ENCODE measurements at regions not wholly inside any gene's neighbourhood (a gene's known extent, or its start where the extent isn't known, plus 50 kb on each side); places are given as distances from the start of the nearest gene placed in this dataset.

- Histone ChIP-seq H3K36me3 (ENCODE audit: control insufficient read depth, insufficient read depth, low read length) (no peaks in the 10 kb centered on the region), H3K4me1 (replicated peaks in 1 of 2; ENCODE audit: control insufficient read depth in 2 of 2, insufficient read depth in 2 of 2, low read length in 2 of 2) (peaks cover 0 to 10% of the 10 kb centered on the region in 2 experiments; a peak in 2 of 5 replicates), H3K4me2 (ENCODE audit: insufficient read depth, low read length) (no peak overlapping the region), H3K27me3 (ENCODE audit: control insufficient read depth in 2 of 2, insufficient read depth in 2 of 2, low read length in 2 of 2) (peaks cover 0 to 16% of the 10 kb centered on the region in 2 experiments; a peak in 1 of 5 replicates), H3K79me2 (ENCODE audit: control insufficient read depth, insufficient read depth, low read length) (no peaks in the 10 kb centered on the region; the same call in 2 of the 3 replicates), H3K27ac (ENCODE audit: extremely low read depth, low read depth, low read length) (no peak overlapping the region), H3K9me1 (ENCODE audit: control insufficient read depth, insufficient read depth, low read length) (no peaks in the 10 kb centered on the region), H4K20me1 (replicated peaks; ENCODE audit: control insufficient read depth, insufficient read depth, low read length) (no peaks in the 10 kb centered on the region), H3K4me3 (no peak overlapping the region), H3K9me3 (replicated peaks; ENCODE audit: control insufficient read depth, insufficient read depth, low read depth, low read length) (no peaks in the 10 kb centered on the region), H2AFZ (ENCODE audit: low read depth, low read length) (no peak overlapping the region), H3K9ac (ENCODE audit: insufficient read depth in 1 of 2, low read depth in 2 of 2, low read length in 2 of 2) (no peak overlapping the region)
- DNase-seq (ENCODE audit: extremely low read depth in 1 of 4, low spot score in 3 of 4) (no peak), ATAC-seq (no peak), FAIRE-seq (no peak)
- intact Hi-C loops (cut with micrococcal nuclease), result no loop called here
- in situ Hi-C loops (cut with MboI), result loop anchor here (10.0 kb wide), 1 partner anchor 58 kb away; no protein-coding TSS in a partner anchor
- BruUV-seq (replicated peaks), result no TSS peak
- CTCF ChIA-PET (ENCODE audit: low intra/inter-chr PET ratio), result no interaction called here
- 5% methylated on average over 10 of the region's 15 CpGs for WGBS (ENCODE audit: insufficient coverage, low coverage, missing lambda C conversion rate)
- POLR2A ChIA-PET, result no interaction called here
- TF ChIP-seq, protein P1, sequence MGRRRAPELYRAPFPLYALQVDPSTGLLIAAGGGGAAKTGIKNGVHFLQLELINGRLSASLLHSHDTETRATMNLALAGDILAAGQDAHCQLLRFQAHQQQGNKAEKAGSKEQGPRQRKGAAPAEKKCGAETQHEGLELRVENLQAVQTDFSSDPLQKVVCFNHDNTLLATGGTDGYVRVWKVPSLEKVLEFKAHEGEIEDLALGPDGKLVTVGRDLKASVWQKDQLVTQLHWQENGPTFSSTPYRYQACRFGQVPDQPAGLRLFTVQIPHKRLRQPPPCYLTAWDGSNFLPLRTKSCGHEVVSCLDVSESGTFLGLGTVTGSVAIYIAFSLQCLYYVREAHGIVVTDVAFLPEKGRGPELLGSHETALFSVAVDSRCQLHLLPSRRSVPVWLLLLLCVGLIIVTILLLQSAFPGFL (CRISPR knock-in tag; IDR thresholded peaks at IDR 0.05), result no peak
- TF ChIP-seq CREB5 (CRISPR knock-in tag; IDR thresholded peaks at IDR 0.05), result no peak
- no peak for TF ChIP-seq CBX1 (IDR thresholded peaks at IDR 0.05; ENCODE audit: low read depth)
- TF ChIP-seq SMAD1 (IDR thresholded peaks at IDR 0.05; ENCODE audit: low read depth, low read length, partially characterized antibody), result no peak
- no peak for TF ChIP-seq SAFB2 (IDR thresholded peaks at IDR 0.05; ENCODE audit: borderline replicate concordance, low read depth, low read length, severe bottlenecking)
- no peak for TF ChIP-seq ZNF407 (IDR thresholded peaks at IDR 0.05; ENCODE audit: low read depth)
- no peak for TF ChIP-seq KDM5B (IDR thresholded peaks at IDR 0.05; ENCODE audit: insufficient replicate concordance, low read depth, low read length)
- TF ChIP-seq ZNF197 (CRISPR knock-in tag; IDR thresholded peaks at IDR 0.05; ENCODE audit: low read depth), result no peak
- no peak for TF ChIP-seq SREBF2 (CRISPR knock-in tag; IDR thresholded peaks at IDR 0.05)
- TF ChIP-seq IRF1 (CRISPR knock-in tag; IDR thresholded peaks at IDR 0.05; ENCODE audit: borderline replicate concordance), result no peak
These were observed 530.7 kb downstream of the CWH43 start for GRCh38 chr4:49516796-49517195.

Measured in K562 (cell line).